AG09319 (cell line): ENCODE measurements at regions not wholly inside any gene's neighbourhood (a gene's known extent, or its start where the extent isn't known, plus 50 kb on each side); places are given as distances from the start of the nearest gene placed in this dataset.

Experiments
- DNase-seq: peaks from one replicate; pipeline ENCODE4 v3.0.0-alpha.2; 2010; ENCODE audit warnings: low read depth; ENCODE audit errors: extremely low read depth
- TF ChIP-seq, protein P1 (sequence below): IDR thresholded peaks from 2 replicates; pipeline ENCODE4 v1.5.1; 2011; ENCODE audit warnings: low read depth, mild to moderate bottlenecking, inconsistent platforms, low read length, moderate library complexity

DNA sequence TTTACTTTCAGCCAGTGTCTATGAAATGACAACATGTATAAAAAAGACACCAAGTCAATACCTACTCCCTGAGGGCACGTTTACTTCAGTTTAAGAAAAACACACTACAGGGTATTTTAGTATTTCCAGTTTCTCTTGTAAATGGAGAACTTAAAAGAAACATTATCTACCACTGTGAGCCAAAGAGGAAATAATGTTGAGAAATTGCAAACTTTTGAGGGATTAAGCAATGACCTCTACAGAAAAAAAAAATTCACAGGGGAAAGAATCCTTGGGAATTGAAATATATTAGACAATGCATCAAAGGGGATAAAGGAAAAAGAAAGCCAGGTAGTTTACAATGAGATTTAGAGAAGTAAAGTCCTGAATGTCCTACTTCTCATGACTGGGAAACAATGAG lies 126.0 kb downstream of the KCNJ2 start:
- no peak for DNase-seq

DNA sequence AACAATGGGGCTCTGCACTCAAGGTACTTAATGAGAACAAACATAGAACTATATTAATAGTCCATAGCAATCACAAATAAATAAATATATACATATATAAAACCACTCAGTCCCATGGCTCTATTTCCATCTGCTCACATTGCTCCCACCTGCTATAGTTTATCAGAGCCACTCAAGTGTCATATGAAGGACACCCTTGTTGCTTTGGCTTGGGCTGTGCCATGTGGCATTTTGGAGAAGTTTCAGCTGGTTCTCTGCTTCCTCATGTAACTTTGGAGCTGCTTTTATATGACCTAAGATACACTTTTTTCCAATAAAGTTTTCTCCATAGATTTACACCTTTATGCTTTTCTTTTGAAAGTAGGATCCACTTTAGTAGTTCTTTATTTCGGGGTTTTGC lies 126.4 kb downstream of the KCNJ2 start:
- DNase-seq = no peak
- TF ChIP-seq, protein P1, sequence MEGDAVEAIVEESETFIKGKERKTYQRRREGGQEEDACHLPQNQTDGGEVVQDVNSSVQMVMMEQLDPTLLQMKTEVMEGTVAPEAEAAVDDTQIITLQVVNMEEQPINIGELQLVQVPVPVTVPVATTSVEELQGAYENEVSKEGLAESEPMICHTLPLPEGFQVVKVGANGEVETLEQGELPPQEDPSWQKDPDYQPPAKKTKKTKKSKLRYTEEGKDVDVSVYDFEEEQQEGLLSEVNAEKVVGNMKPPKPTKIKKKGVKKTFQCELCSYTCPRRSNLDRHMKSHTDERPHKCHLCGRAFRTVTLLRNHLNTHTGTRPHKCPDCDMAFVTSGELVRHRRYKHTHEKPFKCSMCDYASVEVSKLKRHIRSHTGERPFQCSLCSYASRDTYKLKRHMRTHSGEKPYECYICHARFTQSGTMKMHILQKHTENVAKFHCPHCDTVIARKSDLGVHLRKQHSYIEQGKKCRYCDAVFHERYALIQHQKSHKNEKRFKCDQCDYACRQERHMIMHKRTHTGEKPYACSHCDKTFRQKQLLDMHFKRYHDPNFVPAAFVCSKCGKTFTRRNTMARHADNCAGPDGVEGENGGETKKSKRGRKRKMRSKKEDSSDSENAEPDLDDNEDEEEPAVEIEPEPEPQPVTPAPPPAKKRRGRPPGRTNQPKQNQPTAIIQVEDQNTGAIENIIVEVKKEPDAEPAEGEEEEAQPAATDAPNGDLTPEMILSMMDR = no peak

More for the DNA sequence above, 126.0 kb downstream of the KCNJ2 start:
- TF ChIP-seq, protein P1 = no peak

DNA sequence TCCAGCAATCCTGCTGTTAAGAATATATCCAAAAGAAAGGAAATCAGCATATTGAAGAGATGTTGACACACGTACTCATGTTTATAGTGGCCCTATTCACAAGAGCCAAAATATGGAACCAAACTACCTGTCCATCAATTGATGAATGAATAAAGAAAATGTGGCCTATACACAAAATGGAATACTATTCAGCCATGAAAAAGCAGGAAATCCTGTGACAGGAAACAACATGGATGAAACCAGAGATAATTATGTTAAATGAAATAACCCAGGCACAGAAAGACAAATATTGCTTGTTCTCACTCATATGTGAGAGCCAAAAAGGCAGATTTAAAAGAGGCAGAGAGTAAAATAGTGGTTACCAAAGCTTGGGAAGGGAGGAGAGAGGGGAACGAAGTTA lies 127.1 kb downstream of the KCNJ2 start:
- DNase-seq = no peak

DNA sequence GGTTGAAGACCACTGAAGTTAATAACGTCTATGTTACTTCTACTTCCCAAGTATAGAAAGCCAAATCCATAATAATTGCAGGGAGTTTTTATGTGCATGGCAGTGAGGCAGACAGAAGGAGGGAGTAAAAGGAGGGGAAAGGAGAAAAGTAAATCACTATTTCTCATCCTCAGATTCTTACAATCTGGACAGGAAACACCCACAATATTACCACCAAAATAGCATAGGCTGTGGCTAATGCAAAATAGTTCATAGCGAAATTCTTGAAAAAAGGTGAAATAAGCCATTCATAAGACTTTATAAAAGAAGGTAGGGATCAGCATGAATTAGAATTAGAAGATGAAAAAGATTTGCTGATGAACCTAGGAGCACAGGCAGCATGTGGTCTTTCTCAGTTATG lies 128.1 kb downstream of the KCNJ2 start:
- TF ChIP-seq, protein P1 = no peak
- no peak for DNase-seq

More for the DNA sequence above, 127.1 kb downstream of the KCNJ2 start:
- TF ChIP-seq, protein P1 = no peak

DNA sequence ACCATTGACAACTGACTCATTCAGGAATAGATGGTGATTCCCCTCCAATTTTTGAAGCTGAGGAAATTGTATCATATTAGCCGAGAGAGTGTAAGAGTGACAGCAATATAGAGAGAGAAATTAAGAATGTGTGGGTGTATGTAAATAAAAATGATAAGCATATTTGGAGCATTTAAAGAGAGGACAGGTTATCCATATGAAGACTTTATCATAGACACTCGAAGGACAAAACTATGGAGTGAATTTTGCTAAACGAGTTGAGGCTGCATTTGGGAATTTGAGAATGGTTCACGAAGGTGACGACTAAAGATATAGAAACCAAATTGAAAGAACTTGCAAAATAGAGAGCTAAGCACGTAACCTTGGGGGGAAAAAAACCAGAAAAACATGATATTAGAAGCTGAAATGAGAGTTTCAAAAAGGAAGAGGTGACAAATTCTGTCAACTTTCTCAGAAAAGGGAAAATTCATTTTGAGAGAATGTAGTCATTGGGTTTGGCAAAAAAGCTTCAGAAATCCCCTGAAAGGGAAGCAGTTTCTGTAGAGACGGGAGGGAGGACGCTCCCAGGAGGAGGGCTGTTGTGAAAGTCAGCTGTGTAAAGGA lies 129.7 kb downstream of the KCNJ2 start:
- DNase-seq = no peak
- TF ChIP-seq, protein P1 = no peak

DNA sequence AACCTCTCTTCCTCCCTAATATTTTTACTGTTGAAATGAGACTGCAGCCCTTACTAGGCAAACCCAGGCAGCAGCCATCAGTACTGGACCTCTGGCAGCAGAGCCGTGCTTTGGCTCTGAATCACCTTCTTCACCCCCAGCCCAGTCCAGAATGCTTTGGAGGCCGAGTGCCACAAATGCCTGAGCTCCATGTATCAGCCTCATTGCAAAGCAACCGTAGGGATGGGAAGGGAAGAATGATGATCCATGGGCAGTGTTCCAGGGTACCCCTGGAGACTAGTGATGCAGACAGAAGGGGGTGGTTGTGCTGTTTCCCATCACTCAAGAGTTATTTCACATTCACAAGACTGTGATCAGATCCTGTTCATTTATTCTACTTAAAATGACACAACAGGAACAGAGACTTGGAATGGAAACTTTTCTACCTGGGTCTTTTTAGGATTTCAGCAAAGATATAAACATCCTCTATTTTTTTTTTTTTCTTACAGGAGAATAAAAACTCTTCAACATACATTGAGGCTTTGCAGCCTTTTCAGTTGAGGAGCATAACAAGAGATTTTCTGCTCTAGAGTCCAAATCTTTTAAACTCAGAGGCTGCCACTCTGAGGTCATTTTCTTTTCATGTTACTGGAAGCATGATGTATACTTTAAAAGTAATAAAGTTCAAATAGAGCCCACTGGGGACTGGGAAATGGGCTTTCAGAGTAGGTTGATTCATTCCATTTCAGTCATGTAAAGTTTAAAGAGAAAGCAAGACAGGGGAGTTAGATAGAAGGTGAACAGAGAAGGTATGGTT lies 138.3 kb downstream of the KCNJ2 start:
- TF ChIP-seq, protein P1 = no peak
- no peak for DNase-seq

DNA sequence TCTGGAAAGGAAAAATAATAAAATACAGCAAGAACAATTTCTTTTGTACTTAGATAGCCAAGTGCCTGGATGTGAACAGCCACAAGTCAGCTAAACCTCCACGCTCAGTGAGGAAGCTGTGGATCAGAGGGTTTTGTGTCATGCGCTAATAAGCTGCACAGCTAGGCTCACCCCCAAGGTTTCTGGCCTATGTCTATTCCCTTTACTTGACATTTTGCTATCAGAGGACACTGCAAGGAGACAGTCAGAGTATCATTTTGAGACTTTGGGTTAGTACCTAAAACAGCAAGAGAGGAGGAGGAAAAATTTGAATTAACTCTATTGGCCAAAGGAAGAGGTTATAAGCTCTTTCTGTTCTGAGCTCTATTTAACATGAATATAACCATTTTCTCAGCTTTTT lies 139.3 kb downstream of the KCNJ2 start:
- TF ChIP-seq, protein P1 = no peak
- DNase-seq = no peak
